GM18909 (cell line): ENCODE measurements at regions not wholly inside any gene's neighbourhood (a gene's known extent, or its start where the extent isn't known, plus 50 kb on each side); places are given as distances from the start of the nearest gene placed in this dataset.

Source experiments
- ATAC-seq: cut with Tn5 transposase; IDR thresholded peaks from one replicate; pipeline ENCODE4 v1.9.1; 2021; ENCODE audit warnings: mild to moderate bottlenecking; ENCODE audit not compliant: unreplicated experiment, poor library complexity

DNA sequence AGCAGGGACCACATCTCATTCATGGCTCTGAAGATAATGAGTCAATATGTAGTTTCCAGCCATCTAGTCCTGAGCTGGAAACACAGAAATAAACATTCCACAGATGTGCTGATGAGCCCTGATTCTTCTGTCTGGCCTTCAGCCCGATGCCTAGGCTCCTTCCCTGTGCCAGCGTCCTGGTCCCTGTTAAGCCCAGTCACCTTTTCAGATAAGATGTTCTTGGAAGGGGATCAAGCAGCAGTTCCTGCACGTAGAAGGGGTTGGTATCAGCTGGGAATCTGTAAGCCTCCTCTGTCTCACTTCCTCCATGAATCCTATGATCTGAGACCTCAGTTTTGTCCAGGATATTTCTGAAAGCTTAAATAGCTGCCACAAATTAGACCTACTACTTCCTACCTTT is 149.3 kb downstream of the TTC32 start:
- no peak for ATAC-seq

GRCh38 chr2:19751631-19752030 is 150.2 kb downstream of the TTC32 start:
- ATAC-seq = no peak

- ATAC-seq = no peak
These were observed 151.6 kb downstream of the TTC32 start for GRCh38 chr2:19750136-19750535.

GRCh38 chr2:19749507-19749836 is 152.3 kb downstream of the TTC32 start:
- no peak for ATAC-seq

- ATAC-seq = no peak
These were observed 152.9 kb downstream of the TTC32 start for GRCh38 chr2:19748711-19749506.

GRCh38 chr2:19748073-19748375 is 153.8 kb downstream of the TTC32 start:
- no peak for ATAC-seq

- no peak for ATAC-seq
These were observed 154.3 kb downstream of the TTC32 start for GRCh38 chr2:19747310-19748072.

GRCh38 chr2:19746611-19747309 is 155.0 kb downstream of the TTC32 start:
- ATAC-seq = no peak

GRCh38 chr2:19746137-19746600 is 155.6 kb downstream of the TTC32 start:
- no peak for ATAC-seq

DNA sequence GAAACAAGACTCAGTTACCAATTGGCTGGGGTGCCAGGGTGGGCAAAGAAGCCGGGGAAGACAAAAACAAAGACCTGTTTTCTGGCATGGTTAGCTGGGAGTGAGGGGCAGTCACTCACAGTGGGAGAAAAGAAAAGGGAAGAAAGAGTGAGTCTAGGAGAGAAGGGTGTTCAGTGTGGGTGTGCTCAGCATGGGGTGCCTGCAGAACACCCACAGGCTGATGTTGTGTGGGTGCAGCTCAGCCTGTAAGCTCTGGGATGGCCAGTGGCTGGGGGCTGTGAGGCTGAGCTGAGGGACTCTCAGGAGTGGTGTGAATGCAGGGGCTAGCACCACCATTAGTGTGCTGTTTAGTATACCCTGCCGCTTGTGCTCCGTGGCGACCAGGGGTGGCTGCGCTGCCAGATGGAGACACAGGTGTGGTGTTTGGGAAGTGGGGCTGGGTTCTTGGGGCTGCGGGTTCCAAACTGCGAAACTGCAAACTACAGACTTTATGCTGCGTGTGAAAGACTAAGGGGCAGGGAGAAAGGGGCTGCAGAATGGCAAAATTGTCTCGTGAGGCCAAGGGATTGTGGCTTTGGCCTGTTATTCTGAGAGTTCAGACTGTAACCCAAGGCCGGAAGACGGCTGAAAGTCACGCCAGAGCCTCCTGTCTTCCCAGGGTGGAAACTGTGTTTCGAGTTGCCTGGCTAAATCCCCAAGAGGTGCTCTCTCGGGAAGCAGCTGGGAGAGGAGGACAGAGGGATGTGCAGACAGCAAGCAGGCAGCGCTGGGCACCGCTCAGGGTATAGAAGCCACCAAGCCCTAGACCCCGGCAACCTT is 156.3 kb downstream of the TTC32 start:
- ATAC-seq = no peak

DNA sequence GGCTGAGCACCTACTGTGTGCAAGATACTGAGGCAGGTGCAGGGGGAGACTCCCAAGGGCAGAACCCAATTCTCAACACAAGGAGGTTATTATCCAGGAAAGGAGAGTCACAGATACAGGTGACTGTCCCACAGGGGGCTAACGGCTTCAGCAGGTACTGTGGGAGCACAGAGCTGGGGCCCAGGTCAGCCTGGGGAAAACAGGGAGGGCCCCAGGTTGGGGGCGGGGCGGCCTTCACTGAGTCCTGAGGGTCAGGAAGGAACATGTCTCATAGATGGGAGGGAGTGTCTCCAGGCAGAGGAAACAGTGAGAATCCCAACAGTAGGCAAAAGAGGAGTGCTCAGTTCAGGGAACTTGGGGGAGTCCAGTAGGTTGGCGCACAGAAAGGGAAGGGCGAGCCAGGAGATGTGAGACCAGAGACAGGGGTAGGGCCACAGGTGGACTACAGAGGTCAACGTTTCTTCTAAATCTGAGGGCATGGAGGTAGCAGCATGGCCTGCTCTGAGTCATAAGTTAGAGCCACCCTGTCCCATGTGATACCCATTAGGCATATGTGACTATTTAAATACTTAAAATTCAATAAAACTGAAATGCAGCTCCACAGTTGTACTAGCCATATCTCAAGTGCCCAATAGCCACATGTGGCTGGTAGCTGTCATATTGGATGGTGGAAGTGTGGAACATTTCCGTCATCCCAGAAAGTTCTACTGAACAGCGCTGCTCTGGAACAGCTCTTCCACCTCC is 157.2 kb downstream of the TTC32 start:
- ATAC-seq = no peak

- no peak for ATAC-seq
These were observed 158.1 kb downstream of the TTC32 start for GRCh38 chr2:19743641-19744040.

GRCh38 chr2:19742872-19743271 is 158.9 kb downstream of the TTC32 start:
- ATAC-seq = no peak

DNA sequence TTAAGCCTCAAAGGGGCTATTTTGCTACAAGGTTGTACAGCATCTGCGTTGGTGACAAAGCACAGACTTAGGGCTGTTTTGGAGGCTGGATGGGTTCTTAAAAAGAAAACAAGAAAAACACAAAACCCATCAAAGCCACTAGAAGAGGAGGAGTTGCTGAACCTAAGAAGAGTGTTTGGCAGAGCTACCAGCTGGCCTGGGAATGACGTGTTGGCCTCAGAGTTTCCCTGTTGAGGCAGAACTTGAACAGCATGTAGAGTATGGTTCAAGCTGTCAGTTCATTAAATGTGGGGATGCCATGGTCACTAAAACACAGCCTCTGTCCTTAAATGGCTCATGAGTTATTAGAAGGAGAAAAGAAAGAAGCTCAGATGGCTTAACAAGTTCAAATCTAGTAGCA is 162.5 kb downstream of the TTC32 start:
- no peak for ATAC-seq

DNA sequence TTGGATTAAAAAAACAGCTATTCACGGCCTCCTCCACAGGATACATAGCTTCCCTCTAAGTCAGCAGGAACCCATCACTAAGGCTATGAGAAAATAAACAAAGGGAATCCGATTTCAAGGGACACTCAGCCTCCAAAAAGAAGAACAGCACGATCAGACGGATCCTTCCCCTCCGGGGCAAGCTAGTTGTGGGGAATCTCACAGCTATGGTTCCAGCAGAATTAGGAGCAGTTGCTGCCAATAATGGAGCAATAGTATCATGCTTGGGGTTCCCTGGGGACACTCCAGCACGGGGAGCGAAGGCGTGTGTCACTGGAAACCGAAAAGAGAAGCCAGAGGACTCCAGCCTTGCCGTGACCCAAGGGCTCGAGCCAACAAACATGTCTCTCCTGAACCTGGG is 163.1 kb downstream of the TTC32 start:
- no peak for ATAC-seq

- ATAC-seq = no peak
These were observed 165.5 kb downstream of the TTC32 start for GRCh38 chr2:19736191-19736831.

DNA sequence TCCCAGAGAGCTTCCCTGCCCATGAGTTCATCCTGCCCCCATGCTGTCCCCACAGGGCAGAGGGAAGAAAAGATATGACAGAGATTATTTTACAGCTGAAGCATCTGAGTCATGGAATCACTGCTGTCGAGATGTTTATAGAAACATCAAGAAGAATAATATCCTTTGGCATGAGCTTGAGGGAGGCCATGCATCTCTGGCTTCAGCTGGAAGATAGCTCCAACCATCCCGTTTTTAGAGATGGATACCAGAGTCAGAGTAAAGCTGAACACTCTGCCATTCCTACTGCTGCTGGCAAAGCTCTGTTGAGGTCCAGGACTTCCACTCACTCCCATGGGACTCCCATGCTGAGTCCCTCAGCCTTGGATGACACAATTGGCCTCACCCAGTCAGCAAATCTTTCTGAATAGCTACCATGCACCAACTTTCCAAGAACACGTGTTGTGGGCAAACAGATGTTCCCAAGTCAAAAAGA is 167.8 kb downstream of the TTC32 start:
- no peak for ATAC-seq

- ATAC-seq = no peak
These were observed 168.4 kb downstream of the TTC32 start for GRCh38 chr2:19733390-19733789.

- ATAC-seq = no peak
These were observed 169.5 kb downstream of the TTC32 start for GRCh38 chr2:19732255-19732654.
